Medulla oblongata (tissue), 1 donor: ENCODE measurements at regions not wholly inside any gene's neighbourhood (a gene's known extent, or its start where the extent isn't known, plus 50 kb on each side); places are given as distances from the start of the nearest gene placed in this dataset.
"Not testable (repeated sequence)": the region's sequence is repeated elsewhere in the genome, so short reads cannot be mapped to it uniquely, and the experiment has no call there.

Experiments used
- DNase-seq: peaks from one replicate; pipeline ENCODE4 v3.0.0-alpha.2; 2015; ENCODE audit errors: extremely low spot score

DNA sequence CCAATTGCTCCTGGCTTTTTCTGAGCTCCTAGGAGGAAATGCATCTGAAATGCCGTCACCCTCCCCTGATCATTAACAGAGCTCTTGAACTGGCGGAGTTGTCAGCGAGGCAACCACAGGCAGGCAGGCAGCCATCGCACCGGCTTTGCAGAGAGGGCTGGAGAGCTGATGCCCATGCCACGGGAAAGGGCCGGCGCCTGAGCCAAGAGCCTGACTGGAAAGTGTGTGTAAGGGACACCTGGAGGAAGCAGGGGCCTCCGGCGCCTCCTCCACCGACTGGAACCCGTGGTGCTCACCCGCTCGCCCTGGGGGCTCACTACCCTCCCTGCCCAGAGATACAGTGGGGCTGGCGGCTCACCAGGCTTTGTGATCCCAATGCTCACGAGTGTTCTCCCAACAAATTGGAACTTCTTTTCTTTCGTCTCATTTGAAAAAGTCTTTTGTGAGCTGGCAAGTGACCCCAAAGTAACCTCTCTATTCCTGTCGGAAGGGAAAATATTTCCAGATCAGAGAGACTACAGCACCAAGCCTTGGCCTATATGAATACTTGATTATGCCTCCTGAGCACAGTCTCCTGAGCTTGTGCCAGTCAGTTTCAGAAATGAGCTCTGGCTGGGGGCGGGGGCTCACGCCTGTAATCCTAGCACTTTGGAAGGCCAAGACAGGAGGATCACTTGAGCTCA, 97.7 kb upstream of the SLC25A33 start:
- DNase-seq, result peak; percentile 76

DNA sequence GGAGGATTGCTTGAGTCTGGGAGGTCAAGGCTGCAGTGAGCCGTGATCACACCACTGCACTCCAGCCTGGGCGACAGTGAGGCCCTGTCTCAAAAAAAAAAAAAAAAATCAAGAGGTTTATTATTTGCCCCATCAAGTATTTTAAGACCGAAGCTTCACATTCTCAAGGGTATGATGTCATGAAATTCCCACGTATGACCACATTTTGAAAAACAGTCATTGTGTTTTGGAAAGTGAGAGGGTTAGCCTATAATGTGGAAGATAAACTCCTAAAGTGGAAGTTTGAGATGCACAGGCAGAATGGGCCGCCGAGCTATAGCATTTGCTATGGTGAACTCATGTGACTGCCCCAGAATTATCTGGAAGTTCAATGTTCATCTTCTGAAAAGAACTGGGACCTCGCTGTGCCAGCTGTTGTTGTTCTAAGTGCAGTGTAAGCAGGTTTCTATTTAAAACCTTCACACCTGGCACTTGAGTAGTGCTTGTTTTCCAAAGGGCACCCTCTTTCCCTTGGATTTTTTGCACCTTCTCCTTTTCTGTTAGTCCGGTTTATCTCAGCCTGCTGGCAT, 96.9 kb upstream of the SLC25A33 start:
- DNase-seq, result no peak

DNA sequence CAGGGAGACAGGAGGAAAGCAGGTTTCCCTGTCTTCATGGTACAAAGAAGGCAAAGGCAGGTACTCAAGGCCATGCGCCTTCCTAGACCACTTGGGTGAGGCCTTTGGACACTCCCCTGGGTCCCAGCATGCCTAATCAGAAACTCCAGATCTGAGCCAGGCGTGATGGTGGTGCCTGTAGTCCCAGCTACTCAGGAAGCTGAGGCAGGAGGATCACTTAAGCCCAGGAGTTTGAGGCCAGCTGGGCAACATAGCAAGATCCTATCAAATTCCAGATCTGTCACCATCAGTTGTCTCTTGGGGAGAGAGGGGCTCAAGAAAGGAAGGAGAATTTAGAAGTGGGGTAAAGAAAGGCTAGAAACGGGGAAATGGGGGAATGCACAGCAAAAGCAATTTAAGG, 96.3 kb upstream of the SLC25A33 start:
- DNase-seq, result no peak

DNA sequence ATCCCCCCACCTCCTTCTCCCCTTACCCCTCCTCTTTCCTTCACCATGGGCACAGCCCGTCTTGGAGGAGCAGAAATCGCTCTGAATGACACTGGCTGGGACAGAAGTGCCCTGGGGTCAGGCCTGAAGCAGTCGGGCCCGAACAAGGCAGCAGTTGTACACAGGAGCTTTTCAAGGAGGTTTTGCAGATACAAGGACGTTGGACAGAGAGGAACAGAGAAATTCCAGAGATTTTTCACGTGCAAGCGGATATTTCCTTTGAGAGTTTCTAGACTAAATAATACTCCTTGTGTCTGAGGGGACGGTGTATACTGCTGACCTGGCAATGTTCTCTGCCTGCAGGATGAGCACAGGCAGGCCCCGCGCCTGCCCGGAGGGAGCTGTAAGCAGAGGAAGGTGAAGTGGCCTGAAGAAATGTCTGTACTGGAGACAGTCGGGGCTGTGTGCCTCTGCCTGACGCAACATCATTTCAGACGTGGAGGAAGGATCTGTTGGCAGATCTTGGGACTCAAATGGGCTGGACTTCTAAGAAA, 95.3 kb upstream of the SLC25A33 start:
- no peak for DNase-seq

DNA sequence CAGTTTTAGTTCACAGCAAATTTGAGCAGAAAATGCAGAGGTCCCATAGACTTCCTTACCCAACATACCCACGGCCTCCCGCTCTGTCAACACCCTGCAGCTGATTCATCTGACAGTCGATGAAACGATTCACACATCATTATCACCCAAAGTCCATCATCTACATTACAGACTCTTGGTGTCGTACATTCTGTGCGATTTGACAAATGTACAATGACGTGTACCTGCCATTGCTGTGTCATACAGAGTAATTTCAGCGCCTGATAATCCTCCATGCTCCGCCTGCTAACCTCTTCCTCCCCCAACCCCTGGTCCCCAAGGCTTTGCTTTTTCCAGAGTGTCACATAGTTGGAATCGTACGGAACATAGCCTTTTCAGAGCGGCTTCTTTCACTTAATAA, 94.7 kb upstream of the SLC25A33 start:
- no peak for DNase-seq

DNA sequence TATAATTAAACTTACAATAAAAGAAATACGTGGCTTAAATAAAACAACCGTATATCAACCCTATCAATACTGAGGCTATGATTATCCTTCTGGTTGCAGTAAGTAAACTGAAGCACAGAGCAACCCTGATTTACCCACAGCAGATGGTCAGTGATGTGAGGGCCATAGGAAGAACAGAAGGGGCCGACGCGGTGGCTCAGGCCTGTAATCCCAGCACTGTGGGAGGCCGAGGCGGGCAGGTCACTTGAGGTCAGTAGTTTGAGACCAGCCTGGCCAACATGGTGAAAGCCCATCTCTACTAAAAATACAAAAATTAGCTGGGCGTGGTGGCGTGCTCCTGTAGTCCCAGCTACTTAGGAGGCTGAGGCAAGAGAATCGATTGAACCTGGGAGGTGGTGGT, 94.2 kb upstream of the SLC25A33 start:
- not testable (repeated sequence) for DNase-seq

DNA sequence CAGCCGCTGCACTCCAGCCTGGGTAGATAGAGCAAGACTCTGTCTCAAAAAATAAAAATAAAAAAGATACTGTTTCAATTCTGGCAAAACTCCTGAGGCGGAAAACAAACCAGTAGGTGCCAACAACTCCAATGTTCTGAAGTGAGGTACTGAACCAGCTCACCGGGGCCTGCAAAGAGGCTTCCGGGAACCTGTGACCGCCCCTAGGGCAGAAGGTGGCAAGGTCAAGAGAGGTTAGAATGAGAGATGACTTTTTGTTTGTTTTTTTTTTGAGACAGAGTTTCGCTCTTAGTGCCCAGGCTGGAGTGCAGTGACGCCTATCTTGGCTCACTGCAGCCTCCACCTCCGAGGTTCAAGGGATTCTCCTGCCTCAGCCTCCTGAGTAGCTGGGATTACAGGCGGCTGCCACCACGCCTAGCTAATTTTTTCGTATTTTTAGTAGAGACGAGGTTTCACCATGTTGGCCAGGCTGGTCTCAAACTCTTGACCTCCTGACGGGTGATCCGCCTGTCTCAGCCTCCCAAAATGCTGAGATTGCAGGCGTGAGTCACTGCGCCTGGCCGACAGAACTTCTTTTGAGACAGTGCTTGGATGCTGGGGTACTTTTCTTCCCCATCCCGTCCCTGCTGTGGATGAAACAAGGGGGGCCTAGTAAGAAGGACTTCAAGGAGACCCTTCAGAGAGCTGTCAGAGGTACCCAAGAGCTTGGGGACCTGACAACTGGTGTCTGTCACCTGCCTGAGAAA, 91.9 kb upstream of the SLC25A33 start:
- DNase-seq, result no peak

DNA sequence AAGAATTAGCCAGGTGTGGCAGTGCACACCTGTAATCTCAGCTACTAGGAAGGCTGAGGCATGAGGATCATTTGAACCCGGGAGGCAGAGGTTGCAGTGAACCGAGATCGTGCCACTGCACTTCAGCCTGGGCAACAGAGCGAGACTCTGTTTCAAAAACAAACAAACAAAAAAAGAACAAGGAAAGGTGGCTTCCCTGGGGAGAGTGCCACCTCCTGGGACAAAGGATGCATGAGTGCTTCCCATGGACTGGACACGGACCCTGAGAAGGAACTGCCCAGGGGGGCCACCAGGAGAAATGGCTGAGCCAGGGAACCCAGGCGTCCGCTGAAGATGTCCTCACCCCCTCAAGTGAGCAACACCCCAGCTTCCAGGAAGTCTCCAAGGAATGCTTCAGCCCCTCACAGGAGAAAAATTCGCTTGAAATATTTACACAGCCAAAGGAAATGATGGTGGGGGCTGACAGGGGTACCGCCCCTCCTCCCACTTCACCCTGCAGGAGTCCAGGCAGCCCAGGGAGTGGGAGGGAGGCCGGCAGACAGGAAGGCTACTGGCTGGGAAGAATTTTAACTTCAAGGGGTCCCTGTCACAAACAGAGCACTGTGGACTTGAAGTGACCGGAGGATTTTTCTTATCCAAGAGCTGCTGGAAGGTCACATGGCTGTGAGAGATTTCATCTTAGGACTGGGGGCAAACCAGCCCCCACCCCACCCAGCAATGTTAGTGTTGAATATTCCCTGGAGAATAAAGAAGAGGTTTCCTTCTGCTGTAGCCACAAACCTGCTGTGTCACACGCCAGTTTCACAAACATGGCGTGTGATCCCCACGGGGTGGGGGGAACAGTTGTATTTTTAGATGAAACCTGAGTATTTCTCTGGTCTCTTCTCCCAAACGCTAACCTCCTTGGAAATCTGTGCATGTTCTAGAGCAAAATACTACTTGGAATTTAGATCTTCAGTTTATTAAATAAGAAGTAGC, 90.8 kb upstream of the SLC25A33 start:
- no peak for DNase-seq

DNA sequence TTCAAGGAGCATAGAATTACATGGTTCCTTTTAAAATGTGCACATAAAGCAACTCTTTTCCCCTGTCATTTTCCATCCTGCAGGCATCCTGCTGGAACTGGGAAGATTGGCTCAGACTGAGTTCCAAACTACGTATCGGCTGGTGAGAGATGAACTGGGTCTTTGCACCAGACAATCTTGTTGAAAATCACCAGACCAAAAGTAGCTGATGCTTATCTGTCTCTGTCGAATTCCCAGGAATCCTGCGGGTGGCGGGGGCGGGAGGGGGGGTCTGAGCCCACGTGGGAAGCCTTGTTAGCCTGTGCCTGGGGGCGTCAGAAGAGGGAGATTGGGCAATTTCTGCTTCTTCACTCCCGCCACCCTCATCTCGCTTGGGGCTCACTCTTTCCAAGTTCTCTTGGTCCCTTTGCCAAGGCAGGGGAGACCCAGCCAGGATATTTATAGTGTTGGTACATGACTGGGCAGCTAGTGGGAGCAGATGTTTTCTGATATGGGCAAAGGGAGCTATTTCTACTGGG, 90.1 kb upstream of the SLC25A33 start:
- DNase-seq, result no peak

DNA sequence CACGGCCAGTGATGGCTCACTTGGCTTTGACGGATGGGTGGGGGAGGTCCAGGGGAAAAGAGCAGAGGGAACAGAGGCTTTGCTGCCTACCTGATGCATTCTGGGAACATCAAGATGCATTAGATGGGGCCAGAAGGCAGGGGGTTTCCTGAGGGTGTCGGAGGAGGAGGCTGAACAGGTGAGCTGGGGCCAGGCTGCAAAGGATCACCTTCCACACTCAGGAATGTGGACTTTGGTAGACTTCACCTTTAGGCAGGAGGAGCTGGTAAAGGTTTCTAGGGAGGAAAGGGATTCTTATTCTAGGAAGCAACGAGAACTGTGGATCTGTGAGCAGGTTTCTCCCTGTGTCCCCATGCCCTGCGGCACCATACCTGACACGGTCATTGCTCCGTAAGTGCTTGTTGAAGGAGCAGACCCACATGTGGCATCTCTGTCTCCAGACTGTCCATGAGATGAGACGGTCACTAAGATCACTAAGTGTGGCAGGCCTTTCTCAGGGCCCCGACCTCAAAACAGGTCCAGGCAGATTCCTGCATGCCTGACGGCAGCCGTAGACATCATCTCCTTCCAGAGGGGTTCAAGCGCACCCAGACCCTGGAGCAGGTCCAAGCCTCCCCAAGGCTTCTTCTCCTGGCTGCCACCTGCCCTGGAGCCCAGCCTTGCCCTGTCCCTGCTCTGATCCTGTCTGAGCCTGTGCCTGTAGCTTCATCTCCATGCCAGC, 89.1 kb upstream of the SLC25A33 start:
- DNase-seq, result no peak

DNA sequence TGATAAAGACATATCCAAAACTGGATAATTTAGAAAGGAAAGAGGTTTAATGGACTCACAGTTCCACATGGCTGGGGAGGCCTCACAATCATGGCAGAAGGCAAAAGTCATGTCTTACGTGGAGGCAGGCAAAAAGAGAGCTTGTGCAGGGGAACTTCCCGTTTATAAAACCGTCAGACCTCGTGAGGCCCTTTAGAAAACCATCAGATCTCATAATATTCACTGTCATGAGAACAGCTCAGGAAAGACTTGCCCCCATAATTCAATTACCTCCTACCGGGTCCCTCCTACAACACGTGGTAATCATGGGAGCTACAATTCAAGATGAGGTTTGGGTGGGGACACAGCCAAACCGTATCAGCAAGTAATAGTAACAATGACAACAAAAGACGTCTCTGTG, 88.2 kb upstream of the SLC25A33 start:
- DNase-seq, result no peak

DNA sequence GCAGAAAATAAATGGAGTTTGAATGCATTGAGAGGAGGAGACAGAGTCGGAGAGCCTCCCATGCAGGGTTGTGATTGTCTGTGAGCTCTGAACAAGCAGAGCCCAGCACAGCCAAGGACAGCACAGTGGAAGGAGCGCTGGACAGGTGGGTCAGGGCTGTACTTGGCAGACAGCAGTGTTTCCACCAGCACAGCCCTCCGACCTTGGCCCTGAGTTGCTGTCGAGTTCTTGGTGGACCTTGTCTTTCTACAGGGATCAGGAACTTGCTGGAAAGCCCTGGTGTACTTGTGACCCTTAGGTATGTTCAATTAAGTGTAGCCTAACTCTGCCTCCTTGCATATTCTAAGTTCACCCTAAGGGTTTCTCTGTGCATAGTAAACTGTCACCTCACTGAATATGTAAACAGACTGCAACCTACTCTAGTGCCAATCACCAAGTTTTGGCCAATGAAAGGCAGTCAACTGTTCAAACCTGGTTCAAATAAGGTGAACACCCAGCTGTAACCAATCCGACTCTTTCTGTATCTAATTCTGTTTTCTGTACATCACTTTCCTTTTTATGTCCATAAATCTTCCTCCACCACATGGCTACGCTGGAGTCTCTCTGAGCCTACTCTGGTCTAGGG, 86.6 kb upstream of the SLC25A33 start:
- DNase-seq, result no peak

DNA sequence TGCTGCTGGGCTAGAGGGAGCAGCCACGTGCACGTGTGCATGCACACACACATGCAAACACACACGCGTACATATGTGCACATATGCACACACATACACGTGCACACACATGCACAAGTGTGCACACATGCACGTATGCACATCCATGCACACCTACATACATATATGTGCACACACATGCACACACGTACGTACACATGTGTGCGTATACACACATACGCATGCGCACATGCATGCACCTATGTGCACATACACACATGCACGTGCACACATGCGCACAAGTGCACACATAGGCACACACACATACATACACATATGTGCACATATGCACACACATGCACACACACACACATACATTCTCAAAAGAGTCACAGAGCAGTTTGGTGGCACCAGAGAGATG, 85.9 kb upstream of the SLC25A33 start:
- no peak for DNase-seq

DNA sequence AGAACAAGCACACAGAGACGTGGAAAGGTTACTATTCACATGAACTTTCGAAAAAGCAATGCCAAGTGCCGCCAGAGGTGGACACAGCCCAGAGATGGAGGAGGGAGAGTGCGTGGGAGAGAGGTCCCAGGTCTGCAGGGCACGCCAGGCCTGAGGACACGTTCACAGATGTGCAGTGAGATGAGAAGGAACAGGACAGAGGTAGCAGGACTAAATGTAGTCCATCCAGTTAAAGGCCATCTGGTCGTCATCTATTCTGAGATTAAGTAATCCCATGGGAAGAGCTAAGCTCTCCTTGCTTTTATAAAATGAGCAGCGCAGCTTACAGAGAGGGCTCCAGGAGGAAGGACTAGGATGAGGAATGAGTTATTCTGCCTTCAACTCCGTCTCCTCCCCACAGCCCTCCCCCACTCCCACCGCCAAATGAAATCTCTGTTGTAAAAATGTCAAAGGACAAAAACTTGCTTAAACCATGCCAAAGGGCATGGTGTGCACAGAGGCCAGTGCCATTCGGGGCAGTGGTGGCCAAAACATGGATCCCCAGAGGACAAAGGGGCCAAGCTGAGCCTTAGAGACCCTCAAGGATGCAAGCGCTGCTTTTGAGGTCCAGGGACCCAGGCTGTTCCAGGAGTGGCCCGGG, 85.4 kb upstream of the SLC25A33 start:
- DNase-seq, result no peak

DNA sequence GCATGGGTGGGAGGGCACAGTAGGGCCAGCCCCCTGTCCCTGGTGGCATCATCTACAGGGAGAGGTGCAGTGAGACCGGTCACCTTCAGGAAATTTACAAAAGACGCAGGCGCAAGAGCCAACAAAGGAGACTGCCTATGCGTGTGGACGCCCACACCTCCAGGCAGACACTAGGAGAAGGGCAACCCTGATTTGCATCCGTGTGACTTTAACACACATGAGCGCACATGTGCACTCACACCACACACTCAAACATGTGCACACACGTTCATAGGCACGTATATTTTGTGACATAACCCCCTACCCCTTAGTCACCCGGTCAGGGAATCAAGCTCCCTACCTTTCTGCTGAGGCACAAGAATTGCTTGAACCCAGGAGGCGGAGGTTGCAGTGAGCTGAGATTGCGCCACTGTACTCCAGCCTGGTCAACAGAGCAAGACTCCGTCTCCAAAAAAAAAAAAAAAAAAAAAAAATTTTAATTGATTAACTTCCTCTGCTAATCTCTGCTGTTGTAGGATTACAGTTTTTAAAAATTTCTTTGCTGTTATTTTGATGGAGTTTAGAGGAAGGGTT, 84.7 kb upstream of the SLC25A33 start:
- no peak for DNase-seq

DNA sequence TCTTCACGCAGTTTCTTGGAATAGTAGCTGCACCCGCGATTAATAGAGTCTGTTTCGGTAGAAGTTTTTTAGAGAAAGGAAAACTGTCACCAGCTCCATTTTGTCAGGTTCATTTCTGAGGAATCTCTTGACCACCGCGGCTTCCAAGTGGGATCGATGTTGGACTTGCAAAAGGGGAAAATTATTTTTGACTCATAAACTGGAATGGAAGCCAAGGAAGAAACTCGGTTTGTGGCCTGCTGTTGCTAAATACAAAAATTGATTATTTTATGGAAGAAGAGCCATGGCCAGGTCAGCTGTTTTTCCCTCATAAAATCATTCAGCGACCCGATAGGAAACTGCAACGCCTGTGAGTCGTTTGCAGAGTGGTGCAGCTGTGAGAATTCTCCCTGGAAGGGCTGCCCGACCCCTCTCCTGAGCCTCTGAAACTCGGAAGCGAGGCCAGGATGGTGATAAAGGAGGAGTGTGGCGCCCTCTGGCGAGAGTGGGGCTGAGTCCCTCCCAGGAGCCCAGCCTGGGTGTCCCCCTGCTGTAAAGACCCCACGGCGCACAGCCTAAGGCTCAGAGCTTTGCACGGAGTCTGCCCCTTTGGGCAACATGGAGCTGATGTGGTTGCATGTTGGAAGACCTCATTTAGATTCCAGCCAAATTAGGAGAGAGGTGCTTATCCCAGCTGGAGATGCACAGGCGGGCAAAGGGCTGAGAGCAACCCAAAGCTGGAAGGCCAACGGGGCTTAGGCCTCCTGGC, 83.6 kb upstream of the SLC25A33 start:
- DNase-seq, result peak; percentile 81

DNA sequence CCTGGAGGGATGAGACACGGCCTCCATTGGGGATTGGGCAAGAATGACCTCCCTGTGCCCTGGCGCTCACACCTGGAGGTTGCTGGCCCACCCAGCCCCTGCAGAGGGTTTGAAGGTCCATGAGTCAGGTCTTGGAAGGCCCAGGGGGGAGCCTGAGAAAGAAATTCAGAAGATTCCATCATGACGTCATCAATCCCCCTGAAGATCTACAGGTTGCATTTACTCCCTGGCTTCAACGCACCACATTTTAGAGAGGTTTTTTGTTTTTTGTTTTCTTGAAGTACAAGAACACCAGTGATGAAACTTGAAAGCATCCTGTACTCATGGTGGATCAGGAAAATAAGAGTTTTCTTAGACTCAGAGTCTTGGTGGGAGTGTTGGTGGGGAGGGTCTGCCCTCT, 82.4 kb upstream of the SLC25A33 start:
- DNase-seq, result no peak

DNA sequence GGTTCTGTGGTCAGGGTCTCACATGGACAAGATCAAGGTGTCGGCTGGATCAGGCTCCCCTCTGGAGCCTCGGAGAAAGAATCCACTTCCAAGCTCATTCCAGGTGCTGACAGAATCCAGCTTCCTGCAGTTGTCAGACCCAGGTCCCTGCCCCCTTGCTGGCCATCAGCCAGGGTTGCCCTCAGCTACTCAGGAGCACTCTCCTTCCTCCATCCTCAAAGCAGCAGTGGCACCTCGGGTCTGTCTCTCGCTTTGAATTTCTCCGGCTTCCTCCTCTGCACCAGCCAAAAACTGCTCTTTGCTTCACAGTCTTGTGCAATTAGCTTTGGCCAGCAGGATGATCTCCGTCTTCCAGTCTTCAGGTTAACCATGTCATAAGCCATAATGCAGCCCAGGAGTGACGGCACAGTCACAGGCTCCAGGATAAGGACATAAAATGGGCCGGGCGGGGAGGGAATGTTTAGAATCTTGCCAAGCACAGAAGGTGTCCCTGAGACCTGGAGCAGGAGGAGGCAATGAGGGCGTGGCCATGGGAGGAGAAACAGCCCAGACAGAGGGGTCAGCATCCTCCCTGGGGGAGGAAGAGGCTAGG, 79.4 kb upstream of the SLC25A33 start:
- no peak for DNase-seq
